GM19438 (cell line): ENCODE measurements at regions not wholly inside any gene's neighbourhood (a gene's known extent, or its start where the extent isn't known, plus 50 kb on each side); places are given as distances from the start of the nearest gene placed in this dataset.

Experiments
- ATAC-seq: cut with Tn5 transposase; IDR thresholded peaks from one replicate; pipeline ENCODE4 v1.9.1; 2021; ENCODE audit warnings: low read depth; ENCODE audit not compliant: unreplicated experiment

GRCh38 chr12:115343601-115344000 is 659.6 kb upstream of the TBX3 start:
- ATAC-seq = no peak

DNA sequence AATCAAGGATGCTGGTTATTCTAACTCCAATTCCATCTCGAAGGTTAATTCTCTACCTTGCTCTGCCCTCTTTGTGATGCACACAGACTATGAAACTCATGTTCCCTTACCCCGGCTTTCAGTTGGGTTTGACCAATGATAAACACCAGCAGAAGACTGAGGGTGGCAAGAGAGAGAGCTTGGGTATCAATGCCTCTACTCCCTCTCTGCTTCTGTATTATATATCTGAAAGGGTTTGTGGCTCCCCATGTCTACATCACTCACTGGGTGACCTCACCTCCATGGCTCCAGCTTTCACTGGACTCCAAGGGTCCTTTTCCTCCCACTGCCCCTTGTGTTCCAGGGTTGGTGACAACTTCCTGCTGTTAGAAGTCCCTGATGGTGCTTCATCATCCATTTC is 659.0 kb upstream of the TBX3 start:
- ATAC-seq = no peak

DNA sequence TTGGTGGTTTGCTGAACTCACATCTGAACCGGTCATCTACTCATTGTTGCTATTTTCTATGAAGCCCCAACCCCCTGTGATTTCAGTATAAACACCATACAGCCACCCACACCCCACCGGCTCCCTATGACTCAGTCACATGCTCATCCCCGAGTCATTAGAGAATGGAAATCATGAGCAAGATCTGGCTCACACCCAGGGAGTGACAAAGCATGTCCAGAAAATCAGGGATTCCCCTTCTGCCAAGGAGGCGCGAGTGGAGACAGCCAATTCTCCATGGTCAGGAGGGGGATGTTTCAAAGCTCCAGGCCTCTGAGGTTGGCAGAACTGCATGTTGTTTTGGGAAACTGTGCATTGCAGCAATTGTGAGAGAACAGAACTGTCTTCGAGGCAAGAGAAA is 657.5 kb upstream of the TBX3 start:
- ATAC-seq = no peak

DNA sequence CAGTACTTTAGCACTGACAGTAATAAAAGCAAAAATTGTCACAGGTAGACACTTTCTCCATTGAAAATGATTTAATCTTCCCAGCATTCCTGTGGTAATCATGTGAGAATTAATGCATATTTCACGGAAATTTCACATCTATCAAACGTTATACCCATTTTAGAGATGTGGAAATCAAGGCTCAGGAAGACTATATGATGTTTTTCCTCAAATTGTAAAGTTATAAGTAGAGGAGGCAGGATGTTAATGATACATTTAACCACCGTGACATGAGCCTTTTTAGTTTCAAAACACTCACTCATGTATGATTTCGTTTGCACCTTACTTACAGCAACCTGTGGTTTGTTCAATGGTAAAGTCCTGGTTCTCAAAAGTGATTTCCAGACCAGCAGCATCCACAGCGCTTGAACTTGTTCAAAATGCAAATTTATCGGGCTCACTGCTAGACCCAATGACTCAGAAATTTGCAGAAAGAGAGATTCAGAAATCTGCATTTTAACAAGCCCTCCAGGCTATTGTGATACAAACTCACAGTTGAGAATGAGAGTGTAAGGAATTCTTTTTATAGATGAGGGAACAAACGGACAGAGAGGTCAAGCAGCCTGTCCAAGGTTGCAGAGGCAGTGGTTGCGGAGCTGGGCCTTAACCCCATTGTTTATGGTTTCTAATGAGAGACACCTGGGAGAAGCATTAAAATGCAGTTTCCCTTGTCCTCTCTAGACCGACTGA is 654.8 kb upstream of the TBX3 start:
- ATAC-seq = no peak

DNA sequence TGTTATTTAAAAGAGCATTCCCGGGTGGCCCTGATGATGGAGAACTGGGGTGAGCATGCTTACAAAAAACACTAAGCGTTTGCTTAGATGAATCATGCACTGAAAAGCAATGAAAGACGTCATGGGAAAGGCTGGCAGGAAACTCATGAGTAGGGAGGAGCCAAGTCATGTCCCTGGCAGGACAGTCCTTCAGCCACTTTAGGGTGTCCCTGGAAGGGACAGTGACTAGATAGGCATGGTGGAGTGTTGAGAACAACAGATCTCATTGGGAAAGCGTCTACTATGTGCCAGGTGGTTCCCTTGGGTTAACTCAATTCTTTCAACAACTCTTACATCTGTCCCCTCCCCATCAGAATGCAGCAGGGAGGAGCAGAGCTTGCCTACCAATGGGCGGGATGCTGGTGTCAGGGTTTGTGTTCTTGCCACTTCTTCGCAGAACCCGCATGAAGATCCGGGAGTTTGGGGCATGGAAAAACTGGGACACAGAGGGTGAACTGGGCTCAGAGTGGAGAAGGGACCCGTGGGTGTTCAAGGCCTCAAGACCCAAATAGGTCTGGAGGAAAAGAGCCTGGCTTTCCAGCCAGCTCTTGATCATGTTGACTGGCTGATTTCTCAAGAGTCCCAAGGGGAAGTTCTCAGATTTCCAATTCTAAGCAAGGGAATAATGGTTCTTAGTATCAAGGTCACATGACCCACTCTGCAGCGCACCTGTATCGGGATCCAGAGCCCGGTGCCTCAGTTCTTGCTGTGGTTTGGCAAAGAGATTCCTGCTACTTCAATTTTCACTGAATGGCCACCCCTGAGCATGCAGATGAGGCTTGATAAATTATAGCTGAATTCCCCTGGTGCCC is 653.9 kb upstream of the TBX3 start:
- no peak for ATAC-seq

DNA sequence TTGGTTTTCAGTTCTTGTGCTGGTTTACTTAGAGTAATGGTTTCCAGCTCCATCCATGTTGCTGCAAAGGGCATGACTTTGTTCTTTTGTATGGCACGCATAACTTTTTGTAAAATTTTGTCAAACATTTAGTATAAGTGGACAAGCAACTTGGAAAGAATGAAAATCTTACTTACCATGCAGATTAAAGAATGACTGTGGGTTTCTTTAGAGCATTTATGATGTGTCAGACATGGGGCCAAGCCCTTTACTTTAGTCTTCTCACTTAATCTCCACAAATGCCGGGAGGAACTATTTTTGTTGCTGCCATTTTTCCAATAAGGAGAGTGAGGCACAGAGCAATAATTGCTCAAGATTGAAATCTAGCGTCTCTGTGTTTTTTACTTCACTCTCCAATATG is 652.5 kb upstream of the TBX3 start:
- no peak for ATAC-seq

- ATAC-seq = no peak
Measured at GRCh38 chr12:115335594-115335993, 651.6 kb upstream of the TBX3 start.

GRCh38 chr12:115335048-115335447 is 651.1 kb upstream of the TBX3 start:
- ATAC-seq = no peak

GRCh38 chr12:115332945-115333344 is 649.0 kb upstream of the TBX3 start:
- ATAC-seq = no peak

DNA sequence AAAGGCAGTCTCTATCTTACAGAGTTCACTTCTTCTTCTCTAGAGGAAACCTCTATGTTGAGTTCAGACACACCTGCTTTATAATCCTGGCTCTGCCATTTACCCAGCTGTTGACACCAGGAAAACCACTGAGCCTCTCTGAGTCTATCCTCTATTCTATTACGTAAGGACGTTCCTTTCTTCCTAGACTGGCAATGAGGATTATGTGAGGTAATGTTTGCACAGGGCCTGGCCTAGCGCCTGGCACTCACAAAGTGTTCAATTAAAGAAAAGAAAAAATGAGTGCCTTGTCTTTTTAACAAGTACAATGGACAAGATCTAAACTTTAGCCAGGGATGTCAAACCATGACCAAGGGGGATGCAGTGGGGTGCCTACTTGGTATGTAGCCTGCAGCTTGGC is 641.9 kb upstream of the TBX3 start:
- no peak for ATAC-seq

DNA sequence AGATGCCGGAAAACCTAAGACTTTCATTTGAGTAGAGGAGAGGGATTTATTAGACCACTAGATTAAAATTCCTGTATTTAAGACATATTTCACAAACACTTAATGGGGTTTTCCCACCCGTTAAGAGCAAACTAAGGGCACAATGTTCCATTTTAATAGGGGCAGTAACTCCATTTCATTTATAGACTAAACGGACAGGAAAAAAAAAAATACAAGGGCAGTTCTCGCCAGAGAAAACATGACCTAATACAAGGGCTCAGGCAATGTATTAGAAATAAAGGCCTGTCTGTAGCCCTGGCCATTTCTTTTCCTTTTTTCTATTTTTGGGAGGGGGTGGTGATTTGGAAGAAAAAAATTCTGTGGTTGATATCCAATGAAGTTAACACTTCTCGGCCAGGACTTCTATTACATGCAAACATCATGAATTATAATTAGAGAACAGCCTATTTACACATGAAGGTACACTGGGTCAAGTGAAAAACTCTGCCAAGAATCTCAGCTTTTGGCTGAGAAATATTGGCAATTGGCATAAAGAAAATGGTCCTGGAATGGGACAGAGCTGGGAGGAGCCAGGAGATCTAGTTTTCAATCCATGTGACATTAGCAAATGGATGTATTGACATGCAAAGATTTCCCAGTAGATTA is 641.1 kb upstream of the TBX3 start:
- no peak for ATAC-seq

- ATAC-seq = no peak
Measured at GRCh38 chr12:115323223-115323905, 639.4 kb upstream of the TBX3 start.

- ATAC-seq = peak; percentile 60
Measured at GRCh38 chr12:115322275-115322674, 638.3 kb upstream of the TBX3 start.

DNA sequence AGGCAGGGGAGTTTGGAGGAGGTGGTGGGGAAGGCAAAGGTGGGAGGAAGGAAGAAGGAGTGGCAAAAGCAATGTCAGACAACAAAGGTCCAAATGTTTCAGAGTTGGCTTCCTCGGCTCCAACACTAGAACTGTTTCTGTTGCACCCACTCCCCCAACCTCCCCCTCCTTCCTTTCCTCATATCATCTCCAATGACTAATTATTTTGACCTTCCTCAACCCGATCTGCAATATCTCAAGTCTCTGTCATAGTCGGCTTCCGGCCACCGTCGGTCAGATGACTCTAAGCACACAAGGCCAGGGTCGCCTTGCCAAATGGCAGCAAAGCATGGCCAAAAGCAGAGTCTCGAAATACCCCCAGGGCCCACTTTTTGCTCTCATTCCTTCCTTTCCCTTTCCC is 637.0 kb upstream of the TBX3 start:
- no peak for ATAC-seq

- no peak for ATAC-seq
Measured at GRCh38 chr12:115320451-115320850, 636.5 kb upstream of the TBX3 start.

- ATAC-seq = no peak
Measured at GRCh38 chr12:115319446-115320040, 635.6 kb upstream of the TBX3 start.

DNA sequence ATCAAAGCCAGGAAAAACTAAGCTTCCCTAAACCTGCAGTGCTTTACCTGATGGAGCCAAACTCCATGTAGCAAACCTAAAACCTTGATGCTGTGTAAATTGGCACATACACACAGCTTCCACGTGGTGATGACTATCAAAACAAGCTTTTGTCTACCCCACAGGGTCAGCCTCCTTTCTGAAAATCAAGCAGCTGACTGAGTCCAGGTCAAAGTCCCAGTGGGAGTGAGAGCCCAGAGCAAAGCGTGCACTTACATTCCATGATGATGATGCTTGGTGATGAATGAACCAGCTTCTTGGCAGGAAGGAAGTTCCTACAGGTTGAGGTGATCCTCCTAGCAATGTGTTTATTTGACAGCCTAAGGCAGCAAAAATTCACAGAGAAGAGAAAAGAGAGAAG is 630.0 kb upstream of the TBX3 start:
- no peak for ATAC-seq

GRCh38 chr12:115312901-115313300 is 628.9 kb upstream of the TBX3 start:
- ATAC-seq = no peak

- no peak for ATAC-seq
Measured at GRCh38 chr12:115311875-115312274, 627.9 kb upstream of the TBX3 start.

DNA sequence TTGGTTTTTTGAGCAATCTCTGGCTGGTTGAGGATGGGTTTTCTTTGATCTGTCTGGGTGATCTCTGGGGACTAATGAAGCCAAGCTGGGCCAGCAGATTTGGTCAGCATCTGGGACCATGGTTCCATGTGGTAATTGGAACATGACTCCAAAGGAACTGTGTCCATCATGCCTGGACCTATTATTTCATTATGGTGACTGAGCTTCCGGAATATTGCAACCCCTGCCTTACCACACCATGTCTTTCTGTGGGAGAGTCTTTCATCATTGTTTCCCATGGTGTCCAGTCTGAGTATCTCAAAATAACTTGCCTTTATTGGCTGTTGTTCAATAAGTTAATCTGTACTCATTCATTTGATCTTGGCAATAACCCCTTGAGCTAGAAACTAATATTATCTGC is 624.9 kb upstream of the TBX3 start:
- no peak for ATAC-seq

DNA sequence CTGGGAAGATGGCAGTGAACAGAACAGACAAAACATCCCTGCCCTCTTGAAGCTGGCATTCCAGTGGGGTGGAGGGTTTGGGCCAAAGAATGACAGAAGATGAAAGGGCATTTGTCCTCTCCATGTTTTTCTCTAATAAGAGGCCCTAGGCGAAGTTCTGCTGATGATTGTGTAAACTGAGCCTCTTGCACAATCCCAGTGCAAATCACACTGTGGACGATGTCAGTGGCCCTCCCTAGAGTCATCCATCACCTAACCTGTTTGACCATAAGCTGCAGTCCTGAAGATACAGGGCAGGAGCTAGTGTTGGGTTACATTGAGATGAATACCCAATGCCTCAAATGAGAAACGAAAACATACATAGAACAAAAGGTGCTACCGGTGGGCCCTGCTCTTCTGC is 622.4 kb upstream of the TBX3 start:
- ATAC-seq = no peak
